SIG-M5 treated with dmso at 0.1 percent for 504 hours (cell line): ENCODE measurements at regions not wholly inside any gene's neighbourhood (a gene's known extent, or its start where the extent isn't known, plus 50 kb on each side); places are given as distances from the start of the nearest gene placed in this dataset.
"Not testable (repeated sequence)": the region's sequence is repeated elsewhere in the genome, so short reads cannot be mapped to it uniquely, and the experiment has no call there.

ENCODE experiments used
- DNase-seq: peaks from one replicate; lab custom pipeline; 2025; ENCODE audit not compliant: unreplicated experiment; lab: John Stamatoyannopoulos, UW

GRCh38 chr10:83724471-83725241 lies 414.7 kb upstream of the GHITM start:
- no peak for DNase-seq

GRCh38 chr10:83725567-83725966 lies 413.7 kb upstream of the GHITM start:
- no peak for DNase-seq

GRCh38 chr10:83734278-83734677 lies 405.0 kb upstream of the GHITM start:
- no peak for DNase-seq

GRCh38 chr10:83736008-83736407 lies 403.3 kb upstream of the GHITM start:
- no peak for DNase-seq

GRCh38 chr10:83750604-83751003 lies 388.7 kb upstream of the GHITM start:
- no peak for DNase-seq

GRCh38 chr10:83753490-83753889 lies 385.8 kb upstream of the GHITM start:
- DNase-seq: no peak

GRCh38 chr10:83754857-83755256 lies 384.5 kb upstream of the GHITM start:
- no peak for DNase-seq

GRCh38 chr10:83760142-83760541 lies 379.2 kb upstream of the GHITM start:
- no peak for DNase-seq

- DNase-seq: no peak
Observed at GRCh38 chr10:83764666-83765065, 374.6 kb upstream of the GHITM start.

GRCh38 chr10:83765731-83766130 lies 373.6 kb upstream of the GHITM start:
- DNase-seq: no peak

- DNase-seq: no peak
Observed at GRCh38 chr10:83769281-83769820, 370.0 kb upstream of the GHITM start.

- DNase-seq: not testable (repeated sequence)
Observed at GRCh38 chr10:83786701-83787100, 352.6 kb upstream of the GHITM start.

GRCh38 chr10:83801983-83802382 lies 337.3 kb upstream of the GHITM start:
- no peak for DNase-seq

- no peak for DNase-seq
Observed at GRCh38 chr10:83806717-83807116, 332.6 kb upstream of the GHITM start.

GRCh38 chr10:83809001-83809400 lies 330.3 kb upstream of the GHITM start:
- no peak for DNase-seq

- no peak for DNase-seq
Observed at GRCh38 chr10:83816942-83817341, 322.4 kb upstream of the GHITM start.

- DNase-seq: no peak
Observed at GRCh38 chr10:83817797-83818196, 321.5 kb upstream of the GHITM start.

GRCh38 chr10:83819609-83820008 lies 319.7 kb upstream of the GHITM start:
- no peak for DNase-seq

GRCh38 chr10:83820033-83820432 lies 319.3 kb upstream of the GHITM start:
- no peak for DNase-seq

GRCh38 chr10:83824099-83824498 lies 315.2 kb upstream of the GHITM start:
- DNase-seq: no peak

GRCh38 chr10:83834096-83834495 lies 305.2 kb upstream of the GHITM start:
- DNase-seq: no peak

- no peak for DNase-seq
Observed at GRCh38 chr10:83835945-83836745, 303.2 kb upstream of the GHITM start.
